ENCODE measurements at regions not wholly inside any gene's neighbourhood (a gene's known extent, or its start where the extent isn't known, plus 50 kb on each side); places are given as distances from the start of the nearest gene placed in this dataset.

- CTCF ChIA-PET = interaction anchor here (0.6 to 10.5 kb wide), 14 partner anchors 56 to 1424 kb away, joined by 3 to 125 read pairs (median 4); no protein-coding TSS in a partner anchor
- Histone ChIP-seq H3K4me3 (ENCODE audit: low read depth, low read length) (no peak overlapping the region), H3K9me3 (ENCODE audit: control insufficient read depth, insufficient read depth, low read length) (no peaks in the 10 kb centered on the region), H3K27ac (ENCODE audit: low read depth, low read length) (no peak overlapping the region), H3K27me3 (ENCODE audit: control insufficient read depth, insufficient read depth, low read length) (no peaks in the 10 kb centered on the region)
- TF ChIP-seq CTCF (IDR thresholded peaks at IDR 0.05; ENCODE audit: low read depth, low read length) = no peak
- DNase-seq (ENCODE audit: low read depth, low spot score) = no peak
- POLR2A ChIA-PET = no interaction called here
These were observed 210.7 kb downstream of the PDGFRA start for GRCh38 chr4:54439831-54440243.

- ChIA-PET POLR2A (no interaction called here), CTCF (interaction anchor here (0.8 to 10.5 kb wide), 10 partner anchors 15 to 1425 kb away, joined by 3 to 125 read pairs (median 4); no protein-coding TSS in a partner anchor)
- TF ChIP-seq CTCF (IDR thresholded peaks at IDR 0.05; ENCODE audit: low read depth, low read length) = peak; percentile 71
These were observed 211.5 kb downstream of the PDGFRA start for GRCh38 chr4:54440394-54441136.

GRCh38 chr4:54445866-54446265, 211.9 kb upstream of the KIT start:
- Histone ChIP-seq H3K27ac (ENCODE audit: low read depth, low read length) (no peak overlapping the region), H3K9me3 (ENCODE audit: control insufficient read depth, insufficient read depth, low read length) (no peaks in the 10 kb centered on the region), H3K4me3 (ENCODE audit: low read depth, low read length) (no peak overlapping the region), H3K27me3 (ENCODE audit: control insufficient read depth, insufficient read depth, low read length) (no peaks in the 10 kb centered on the region)
- POLR2A ChIA-PET = no interaction called here
- CTCF ChIA-PET = interaction anchor here (10.5 kb wide), 1 partner anchor 125 kb away, joined by 125 read pairs; no protein-coding TSS in a partner anchor
- no peak for DNase-seq (ENCODE audit: low read depth, low spot score)
- no peak for TF ChIP-seq CTCF (IDR thresholded peaks at IDR 0.05; ENCODE audit: low read depth, low read length)

More at GRCh38 chr4:54440394-54441136, 211.5 kb downstream of the PDGFRA start:
- Histone ChIP-seq H3K4me3 (ENCODE audit: low read depth, low read length) (no peak overlapping the region), H3K27ac (ENCODE audit: low read depth, low read length) (no peak overlapping the region), H3K27me3 (ENCODE audit: control insufficient read depth, insufficient read depth, low read length) (no peaks in the 10 kb centered on the region), H3K9me3 (ENCODE audit: control insufficient read depth, insufficient read depth, low read length) (no peaks in the 10 kb centered on the region)
- DNase-seq (ENCODE audit: low read depth, low spot score) = no peak

GRCh38 chr4:54446581-54446980, 211.2 kb upstream of the KIT start:
- CTCF ChIA-PET = interaction anchor here (10.5 kb wide), 1 partner anchor 126 kb away, joined by 125 read pairs; no protein-coding TSS in a partner anchor
- DNase-seq (ENCODE audit: low read depth, low spot score) = no peak
- H3K9me3 ChIP-seq (ENCODE audit: control insufficient read depth, insufficient read depth, low read length) = no peaks in the 10 kb centered on the region
- no peak overlapping the region for H3K4me3 ChIP-seq (ENCODE audit: low read depth, low read length)
- no peak for TF ChIP-seq CTCF (IDR thresholded peaks at IDR 0.05; ENCODE audit: low read depth, low read length)
- no peaks in the 10 kb centered on the region for H3K27me3 ChIP-seq (ENCODE audit: control insufficient read depth, insufficient read depth, low read length)
- POLR2A ChIA-PET = no interaction called here
- no peak overlapping the region for H3K27ac ChIP-seq (ENCODE audit: low read depth, low read length)

- CTCF ChIA-PET = interaction anchor here (10.5 kb wide), 1 partner anchor 127 kb away, joined by 125 read pairs; no protein-coding TSS in a partner anchor
- Histone ChIP-seq H3K4me3 (ENCODE audit: low read depth, low read length) (no peak overlapping the region), H3K27me3 (ENCODE audit: control insufficient read depth, insufficient read depth, low read length) (no peaks in the 10 kb centered on the region), H3K9me3 (ENCODE audit: control insufficient read depth, insufficient read depth, low read length) (no peaks in the 10 kb centered on the region), H3K27ac (ENCODE audit: low read depth, low read length) (no peak overlapping the region)
- POLR2A ChIA-PET = no interaction called here
- TF ChIP-seq CTCF (IDR thresholded peaks at IDR 0.05; ENCODE audit: low read depth, low read length) = no peak
- DNase-seq (ENCODE audit: low read depth, low spot score) = no peak
These were observed 210.5 kb upstream of the KIT start for GRCh38 chr4:54447304-54447703.
